Thyroid gland (tissue), 4 donors: ENCODE measurements at regions not wholly inside any gene's neighbourhood (a gene's known extent, or its start where the extent isn't known, plus 50 kb on each side); places are given as distances from the start of the nearest gene placed in this dataset.

Experiments used
- DNase-seq, 2 donors: peaks; one replicate each; pipeline ENCODE4 v3.0.0-alpha.2; 2019
- H3K27ac ChIP-seq, 3 donors: fragments of 200-600 bp; sonication (generic); 1 replicate in 2 of 3; 2 replicates in 1 of 3; pipeline ENCODE4 v1.5.1; 2016 to 2019; ENCODE audit warnings: mild to moderate bottlenecking in 1 of 3, moderate library complexity in 1 of 3
- H3K27me3 ChIP-seq: fragments of 200-600 bp; sonication (generic); one replicate; pipeline ENCODE4 v1.5.1; 2019
- H3K36me3 ChIP-seq, 2 donors: fragments of 200-600 bp; sonication (generic); one replicate each; pipeline ENCODE4 v1.5.1; 2016 to 2019
- H3K4me1 ChIP-seq, 2 donors: fragments of 200-600 bp; sonication (generic); one replicate each; pipeline ENCODE4 v1.5.1; 2017 to 2019
- H3K4me3 ChIP-seq, 3 donors: fragments of 200-600 bp; sonication (generic); replicated peaks in 1 of 3; 1 replicate in 2 of 3; 2 replicates in 1 of 3; pipeline ENCODE4 v1.5.1; 2016; ENCODE audit warnings: mild to moderate bottlenecking in 1 of 3
- H3K9me3 ChIP-seq: fragments of 200-600 bp; sonication (generic); one replicate; pipeline ENCODE4 v1.5.1; 2017
- POLR2A ChIP-seq, 2 donors: fragments of 450-650 bp; IDR thresholded peaks; one replicate each; pipeline ENCODE4 v1.6.1; 2017; ENCODE audit warnings: antibody characterized with exemption in 2 of 2, mild to moderate bottlenecking in 2 of 2, moderate library complexity in 1 of 2
- WGBS, 2 donors: methylation state at CpG; one replicate each; pipeline ENCODE4 v1.1.5; 2017; 5-methylcytosine and 5-hydroxymethylcytosine counted together
- intact Hi-C: fragments of 100-400 bp; cut with DNase I; formaldehyde crosslinking; loops from one replicate; pipeline ENCODE4 v1.15.1; 2023
- TF ChIP-seq, protein P1 (sequence below), 6 experiments: fragments of 200-600 bp in 3 of 6; fragments of 450-650 bp in 3 of 6; sonication (generic) in 3 of 6; IDR thresholded peaks; one replicate each; pipeline ENCODE4 v1.5.1; 2016 to 2019; ENCODE audit warnings: antibody characterized with exemption in 6 of 6, mild to moderate bottlenecking in 2 of 6, inconsistent platforms in 1 of 6, moderate library complexity in 1 of 6

DNA sequence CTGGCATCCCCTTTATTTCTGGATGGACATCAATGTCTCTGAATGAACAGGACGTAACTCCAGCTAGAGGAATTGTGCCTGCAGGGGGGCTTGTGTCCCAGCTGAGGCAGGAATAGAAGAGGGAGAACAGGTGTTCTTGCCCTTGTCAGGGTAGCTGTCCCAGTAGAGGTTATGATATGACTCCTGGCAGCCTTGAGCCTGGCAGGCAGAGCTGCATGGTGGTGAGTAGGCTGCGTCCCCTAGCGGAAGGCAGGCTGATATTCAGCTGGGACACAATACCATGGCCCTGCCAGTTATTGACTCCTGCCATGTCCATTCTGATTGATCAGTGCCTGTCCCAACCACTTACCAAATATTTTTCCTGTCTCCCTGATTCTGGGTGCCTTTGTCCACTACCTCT lies 197.2 kb downstream of the RAP2A start:
- Histone ChIP-seq H3K27me3 (no peaks in the 10 kb centered on the region), H3K9me3 (no peaks in the 10 kb centered on the region), H3K4me3 (no peak overlapping the region), H3K36me3 (no peaks in the 10 kb centered on the region), H3K4me1 (peaks cover 0 to 4% of the 10 kb centered on the region in 2 donors), H3K27ac (no peak overlapping the region)
- intact Hi-C loops, result no loop called here
- TF ChIP-seq, protein P1, sequence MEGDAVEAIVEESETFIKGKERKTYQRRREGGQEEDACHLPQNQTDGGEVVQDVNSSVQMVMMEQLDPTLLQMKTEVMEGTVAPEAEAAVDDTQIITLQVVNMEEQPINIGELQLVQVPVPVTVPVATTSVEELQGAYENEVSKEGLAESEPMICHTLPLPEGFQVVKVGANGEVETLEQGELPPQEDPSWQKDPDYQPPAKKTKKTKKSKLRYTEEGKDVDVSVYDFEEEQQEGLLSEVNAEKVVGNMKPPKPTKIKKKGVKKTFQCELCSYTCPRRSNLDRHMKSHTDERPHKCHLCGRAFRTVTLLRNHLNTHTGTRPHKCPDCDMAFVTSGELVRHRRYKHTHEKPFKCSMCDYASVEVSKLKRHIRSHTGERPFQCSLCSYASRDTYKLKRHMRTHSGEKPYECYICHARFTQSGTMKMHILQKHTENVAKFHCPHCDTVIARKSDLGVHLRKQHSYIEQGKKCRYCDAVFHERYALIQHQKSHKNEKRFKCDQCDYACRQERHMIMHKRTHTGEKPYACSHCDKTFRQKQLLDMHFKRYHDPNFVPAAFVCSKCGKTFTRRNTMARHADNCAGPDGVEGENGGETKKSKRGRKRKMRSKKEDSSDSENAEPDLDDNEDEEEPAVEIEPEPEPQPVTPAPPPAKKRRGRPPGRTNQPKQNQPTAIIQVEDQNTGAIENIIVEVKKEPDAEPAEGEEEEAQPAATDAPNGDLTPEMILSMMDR (IDR thresholded peaks at IDR 0.05), result no peak
- TF ChIP-seq POLR2A (IDR thresholded peaks at IDR 0.05), result no peak
- no peak for DNase-seq
- 86% methylated on average over 3 of the region's 3 CpGs for WGBS, 2 donors

DNA sequence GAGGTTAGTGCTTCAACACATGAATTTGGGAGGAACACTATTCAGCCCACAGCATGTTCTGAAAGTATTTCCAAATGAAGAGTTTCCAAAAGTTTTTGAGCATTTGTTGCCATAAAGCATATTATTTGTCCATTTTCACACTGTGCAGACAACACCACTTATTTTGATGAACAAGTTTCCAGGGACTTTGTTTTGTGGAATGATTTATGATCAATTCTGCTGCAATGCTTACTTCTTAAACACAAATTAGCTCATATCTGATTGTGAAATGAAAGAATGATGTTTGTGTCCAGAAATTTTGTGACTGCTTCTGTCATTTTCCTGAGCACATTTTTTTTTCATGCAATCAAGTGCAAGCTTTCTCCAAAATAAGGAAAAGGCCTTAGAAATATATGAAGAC lies 205.3 kb downstream of the RAP2A start:
- Histone ChIP-seq H3K9me3 (no peaks in the 10 kb centered on the region), H3K27ac (no peak overlapping the region), H3K27me3 (no peaks in the 10 kb centered on the region), H3K36me3 (no peaks in the 10 kb centered on the region), H3K4me1 (no peaks in the 10 kb centered on the region), H3K4me3 (no peak overlapping the region)
- no peak for DNase-seq
- TF ChIP-seq, protein P1 (IDR thresholded peaks at IDR 0.05), result no peak
- no peak for TF ChIP-seq POLR2A (IDR thresholded peaks at IDR 0.05)
- intact Hi-C loops, result no loop called here

DNA sequence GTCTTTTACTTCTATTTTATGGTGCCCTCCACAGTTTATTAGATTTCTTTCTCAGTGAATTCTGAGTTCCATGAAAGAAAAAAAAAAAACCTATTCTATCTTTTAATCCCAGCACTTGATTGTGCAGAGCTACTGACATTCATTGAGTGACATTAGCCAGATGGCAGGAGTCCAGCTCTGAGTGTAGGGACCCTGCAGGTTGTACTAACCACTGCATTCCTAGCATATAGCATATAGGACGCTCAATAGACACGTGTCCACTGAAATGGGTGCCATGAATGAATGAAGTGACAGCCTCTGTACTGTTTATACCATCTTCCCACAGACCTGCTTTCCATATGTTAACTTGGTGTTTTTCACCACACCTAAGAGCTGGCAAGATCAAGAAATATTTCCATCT lies 206.3 kb downstream of the RAP2A start:
- no peaks in the 10 kb centered on the region for H3K9me3 ChIP-seq
- no peaks in the 10 kb centered on the region for H3K27me3 ChIP-seq
- no peak for DNase-seq
- no peaks in the 10 kb centered on the region for H3K4me1 ChIP-seq
- intact Hi-C loops, result no loop called here
- TF ChIP-seq, protein P1 (IDR thresholded peaks at IDR 0.05), result no peak
- no peak for TF ChIP-seq POLR2A (IDR thresholded peaks at IDR 0.05)
- no peaks in the 10 kb centered on the region for H3K36me3 ChIP-seq
- 67 to 68% methylated on average over 2 of the region's 2 CpGs for WGBS, 2 donors
- H3K27ac ChIP-seq, result no peak overlapping the region
- H3K4me3 ChIP-seq, result no peak overlapping the region

DNA sequence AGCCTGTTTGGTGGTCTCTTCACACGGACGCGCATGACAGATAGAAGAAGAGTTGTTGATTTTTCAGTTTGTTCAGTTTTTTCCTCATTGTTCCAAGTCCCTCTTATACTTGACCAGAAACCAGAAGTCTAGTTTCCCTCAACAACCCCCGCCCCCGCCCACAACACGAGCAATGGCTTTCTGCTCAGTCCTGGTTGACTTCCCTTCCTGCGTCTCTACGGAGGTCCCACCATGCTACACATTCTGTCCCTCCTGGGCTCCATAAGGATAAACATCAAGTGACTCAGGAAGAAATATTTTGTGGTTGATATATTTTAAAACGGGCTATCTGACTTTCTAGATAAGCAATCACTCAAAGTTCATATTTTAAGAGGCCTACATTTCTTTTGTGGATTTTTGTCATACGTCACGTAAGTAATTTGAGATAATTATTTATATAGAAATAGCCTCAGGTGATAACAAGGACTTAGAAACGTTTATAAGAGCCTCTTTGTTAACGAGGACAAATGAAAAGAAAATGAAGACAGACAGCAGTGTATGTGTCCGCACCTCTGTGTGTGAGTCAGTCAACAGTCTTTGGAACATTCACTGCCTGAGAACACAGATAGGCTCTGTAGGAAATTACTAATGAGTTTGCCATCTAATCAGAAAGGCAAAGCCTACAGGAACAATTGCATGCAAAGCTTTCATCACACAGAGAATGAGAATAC lies 214.4 kb downstream of the RAP2A start:
- no peaks in the 10 kb centered on the region for H3K4me1 ChIP-seq
- TF ChIP-seq POLR2A (IDR thresholded peaks at IDR 0.05), result no peak
- TF ChIP-seq, protein P1 (IDR thresholded peaks at IDR 0.05), result no peak
- no peaks in the 10 kb centered on the region for H3K27me3 ChIP-seq
- no peak overlapping the region for H3K27ac ChIP-seq
- H3K36me3 ChIP-seq, result no peaks in the 10 kb centered on the region
- intact Hi-C loops, result no loop called here
- no peak overlapping the region for H3K4me3 ChIP-seq
- no peaks in the 10 kb centered on the region for H3K9me3 ChIP-seq
- DNase-seq, result no peak
- 76 to 78% methylated on average over 14 of the region's 14 CpGs for WGBS, 2 donors

DNA sequence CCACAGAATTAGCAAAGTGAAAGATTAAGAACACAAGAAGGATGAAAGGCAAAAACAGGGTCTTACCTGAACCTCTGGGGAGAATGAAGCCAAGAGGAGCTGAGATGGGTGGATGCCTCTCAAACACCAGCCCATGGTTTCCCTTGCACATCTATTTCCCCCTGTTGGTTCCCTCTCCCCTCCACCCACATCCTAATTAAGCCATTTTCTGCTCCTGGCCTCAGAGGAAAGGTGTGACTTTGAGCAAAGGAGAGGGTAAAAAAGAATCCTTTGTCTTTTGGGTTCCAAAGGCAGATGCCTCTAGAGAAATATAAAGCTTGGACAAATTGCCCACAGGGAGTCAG lies 214.9 kb downstream of the RAP2A start:
- TF ChIP-seq, protein P1 (IDR thresholded peaks at IDR 0.05), result no peak
- no peak for TF ChIP-seq POLR2A (IDR thresholded peaks at IDR 0.05)
- H3K27ac ChIP-seq, result no peak overlapping the region
- H3K36me3 ChIP-seq, result no peaks in the 10 kb centered on the region
- H3K9me3 ChIP-seq, result no peaks in the 10 kb centered on the region
- intact Hi-C loops, result no loop called here
- no peaks in the 10 kb centered on the region for H3K27me3 ChIP-seq
- H3K4me1 ChIP-seq, result no peaks in the 10 kb centered on the region
- no peak overlapping the region for H3K4me3 ChIP-seq
- no peak for DNase-seq
